Endodermal cell (in vitro differentiated cells): ENCODE measurements at regions not wholly inside any gene's neighbourhood (a gene's known extent, or its start where the extent isn't known, plus 50 kb on each side); places are given as distances from the start of the nearest gene placed in this dataset.

Experiments
- DNase-seq: peaks from one replicate; pipeline ENCODE4 v3.0.0-alpha.2; 2017
- H3K27ac ChIP-seq: 2 replicates; pipeline ENCODE4 v1.5.1; 2013; ENCODE audit warnings: mild to moderate bottlenecking, low read depth, low read length, moderate library complexity
- H3K27me3 ChIP-seq: 2 replicates; pipeline ENCODE4 v1.6.1; 2013; ENCODE audit warnings: mild to moderate bottlenecking, low read length, moderate library complexity; ENCODE audit not compliant: insufficient read depth, control insufficient read depth, poor library complexity, severe bottlenecking
- H3K36me3 ChIP-seq: 2 replicates; pipeline ENCODE4 v1.7.0; 2013; ENCODE audit warnings: mild to moderate bottlenecking, low read length, moderate library complexity; ENCODE audit not compliant: control insufficient read depth, insufficient read depth
- H3K4me1 ChIP-seq: one replicate; pipeline ENCODE4 v1.7.0; 2013; ENCODE audit warnings: low read length; ENCODE audit not compliant: control insufficient read depth, insufficient read depth
- H3K4me3 ChIP-seq: 2 replicates; pipeline ENCODE4 v1.5.1; 2013; ENCODE audit warnings: mild to moderate bottlenecking, low read length, moderate library complexity
- H3K9ac ChIP-seq: 2 replicates; pipeline ENCODE4 v1.6.1; 2013; ENCODE audit warnings: mild to moderate bottlenecking, low read length, moderate library complexity; ENCODE audit not compliant: poor library complexity, severe bottlenecking; ENCODE audit errors: extremely low read depth
- H3K9me3 ChIP-seq: 2 replicates; pipeline ENCODE4 v1.6.1; 2013; ENCODE audit warnings: mild to moderate bottlenecking, low read length, moderate library complexity; ENCODE audit not compliant: control insufficient read depth
- H3K27ac Mint-ChIP-seq: 2 replicates; pipeline ENCODE4 v1.8.0; 2020; ENCODE audit warnings: mixed read lengths
- H3K27me3 Mint-ChIP-seq: 2 replicates; pipeline ENCODE4 v1.8.0; 2021; ENCODE audit warnings: mild to moderate bottlenecking, mixed read lengths; ENCODE audit not compliant: insufficient read depth
- H3K36me3 Mint-ChIP-seq: 2 replicates; pipeline ENCODE4 v1.8.0; 2020; ENCODE audit warnings: low read depth, mixed read lengths
- H3K4me1 Mint-ChIP-seq: 2 replicates; pipeline ENCODE4 v1.8.0; 2020; ENCODE audit warnings: mixed read lengths
- H3K4me3 Mint-ChIP-seq: 2 replicates; pipeline ENCODE4 v1.8.0; 2020; ENCODE audit warnings: mild to moderate bottlenecking, moderate library complexity, mixed read lengths
- H3K9me3 Mint-ChIP-seq: 2 replicates; pipeline ENCODE4 v1.8.0; 2020; ENCODE audit warnings: mild to moderate bottlenecking, mixed read lengths
- CTCF ChIP-seq: fragments of 200-600 bp; sonication (generic); conservative IDR thresholded peaks from 2 replicates; pipeline ENCODE4 v1.5.0; 2021; ENCODE audit warnings: antibody characterized with exemption, mild to moderate bottlenecking
- WGBS, 2 experiments: methylation state at CpG; one replicate each; pipeline versions ENCODE4 v1.1.5 to v1.1.7; 2013; ENCODE audit warnings: missing lambda C conversion rate in 2 of 2, mixed read lengths in 1 of 2; ENCODE audit not compliant: insufficient coverage in 1 of 2, insufficient read length in 1 of 2; 5-methylcytosine and 5-hydroxymethylcytosine counted together

- no peaks in the 10 kb centered on the region for H3K4me1 Mint-ChIP-seq
- DNase-seq = no peak
- no peak overlapping the region for H3K27ac Mint-ChIP-seq
- H3K27me3 Mint-ChIP-seq = no peaks in the 10 kb centered on the region
- Histone ChIP-seq H3K9ac (no peak overlapping the region), H3K27ac (no peak overlapping the region), H3K27me3 (no peaks in the 10 kb centered on the region), H3K36me3 (no peaks in the 10 kb centered on the region), H3K4me1 (no peaks in the 10 kb centered on the region), H3K4me3 (no peak overlapping the region), H3K9me3 (no peaks in the 10 kb centered on the region)
- TF ChIP-seq CTCF = no peak
- no peak overlapping the region for H3K4me3 Mint-ChIP-seq
- WGBS, 2 experiments = 90 to 96% methylated on average over 4 to 5 of the region's 5 CpGs
- H3K36me3 Mint-ChIP-seq = no peaks in the 10 kb centered on the region
- no peaks in the 10 kb centered on the region for H3K9me3 Mint-ChIP-seq
Observed at GRCh38 chr4:19655666-19656065, 596.0 kb upstream of the SLIT2 start.

- no peaks in the 10 kb centered on the region for H3K27me3 ChIP-seq
- Mint-ChIP-seq H3K27ac (no peak overlapping the region), H3K27me3 (no peaks in the 10 kb centered on the region), H3K4me1 (no peaks in the 10 kb centered on the region), H3K9me3 (peaks cover 3% of the 10 kb centered on the region), H3K4me3 (no peak overlapping the region), H3K36me3 (no peaks in the 10 kb centered on the region)
- H3K9ac ChIP-seq = no peak overlapping the region
- H3K27ac ChIP-seq = no peak overlapping the region
- TF ChIP-seq CTCF = no peak
- H3K4me1 ChIP-seq = no peaks in the 10 kb centered on the region
- no peak overlapping the region for H3K4me3 ChIP-seq
- no peak for DNase-seq
- no peaks in the 10 kb centered on the region for H3K9me3 ChIP-seq
- WGBS, 2 experiments = 89 to 90% methylated on average over 3 to 6 of the region's 6 CpGs
- H3K36me3 ChIP-seq = no peaks in the 10 kb centered on the region
Observed at GRCh38 chr4:19650903-19651864, 600.5 kb upstream of the SLIT2 start.

GRCh38 chr4:19645589-19645988 lies 606.1 kb upstream of the SLIT2 start:
- no peaks in the 10 kb centered on the region for H3K4me1 ChIP-seq
- 87 to 90% methylated on average over 1 of the region's 1 CpG for WGBS, 2 experiments
- no peak overlapping the region for H3K27ac Mint-ChIP-seq

More at GRCh38 chr4:19645589-19645988, 606.1 kb upstream of the SLIT2 start:
- Mint-ChIP-seq H3K4me3 (no peak overlapping the region), H3K9me3 (peaks cover 16% of the 10 kb centered on the region), H3K36me3 (no peaks in the 10 kb centered on the region), H3K4me1 (no peaks in the 10 kb centered on the region), H3K27me3 (no peaks in the 10 kb centered on the region)
- Histone ChIP-seq H3K4me3 (no peak overlapping the region), H3K36me3 (no peaks in the 10 kb centered on the region), H3K27ac (no peak overlapping the region), H3K27me3 (no peaks in the 10 kb centered on the region), H3K9me3 (no peaks in the 10 kb centered on the region), H3K9ac (no peak overlapping the region)
- no peak for DNase-seq
- no peak for TF ChIP-seq CTCF
